ENCODE measurements at regions not wholly inside any gene's neighbourhood (a gene's known extent, or its start where the extent isn't known, plus 50 kb on each side); places are given as distances from the start of the nearest gene placed in this dataset.
A peak's percentile ranks its signal among the peaks of the same experiment; 100 is the strongest.

DNA sequence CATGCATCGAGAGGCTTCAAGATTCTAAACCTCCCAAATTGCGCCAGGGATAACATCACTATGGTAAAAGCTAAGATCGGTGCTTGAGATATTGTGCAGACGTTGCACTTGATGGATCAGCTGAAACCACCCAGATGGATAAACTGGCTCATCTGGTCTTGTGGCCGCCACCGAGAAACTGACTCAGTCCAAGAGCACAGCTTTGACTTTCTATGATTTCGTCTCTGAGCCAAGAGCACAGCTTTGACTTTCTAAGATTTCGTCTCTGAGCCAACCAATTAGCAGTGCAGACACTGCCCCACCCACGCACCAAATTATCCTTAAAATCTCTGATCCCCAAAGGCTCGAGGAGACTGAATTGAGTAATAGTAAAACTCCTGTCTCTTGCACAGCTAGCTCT lies 687.2 kb downstream of the FAM133A start:
- no peak for DNase-seq (ENCODE audit: low spot score in 2 of 2, unreplicated experiment in 2 of 2)
- no peaks in the 10 kb centered on the region for H3K27me3 Mint-ChIP-seq (ENCODE audit: low read depth)
- H3K36me3 Mint-ChIP-seq, result no peaks in the 10 kb centered on the region
- H3K4me1 Mint-ChIP-seq, result no peaks in the 10 kb centered on the region
- TF ChIP-seq, protein P1, sequence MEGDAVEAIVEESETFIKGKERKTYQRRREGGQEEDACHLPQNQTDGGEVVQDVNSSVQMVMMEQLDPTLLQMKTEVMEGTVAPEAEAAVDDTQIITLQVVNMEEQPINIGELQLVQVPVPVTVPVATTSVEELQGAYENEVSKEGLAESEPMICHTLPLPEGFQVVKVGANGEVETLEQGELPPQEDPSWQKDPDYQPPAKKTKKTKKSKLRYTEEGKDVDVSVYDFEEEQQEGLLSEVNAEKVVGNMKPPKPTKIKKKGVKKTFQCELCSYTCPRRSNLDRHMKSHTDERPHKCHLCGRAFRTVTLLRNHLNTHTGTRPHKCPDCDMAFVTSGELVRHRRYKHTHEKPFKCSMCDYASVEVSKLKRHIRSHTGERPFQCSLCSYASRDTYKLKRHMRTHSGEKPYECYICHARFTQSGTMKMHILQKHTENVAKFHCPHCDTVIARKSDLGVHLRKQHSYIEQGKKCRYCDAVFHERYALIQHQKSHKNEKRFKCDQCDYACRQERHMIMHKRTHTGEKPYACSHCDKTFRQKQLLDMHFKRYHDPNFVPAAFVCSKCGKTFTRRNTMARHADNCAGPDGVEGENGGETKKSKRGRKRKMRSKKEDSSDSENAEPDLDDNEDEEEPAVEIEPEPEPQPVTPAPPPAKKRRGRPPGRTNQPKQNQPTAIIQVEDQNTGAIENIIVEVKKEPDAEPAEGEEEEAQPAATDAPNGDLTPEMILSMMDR (IDR thresholded peaks at IDR 0.05; ENCODE audit: unreplicated experiment), result no peak
- H3K27ac Mint-ChIP-seq, result no peak overlapping the region
- H3K4me3 Mint-ChIP-seq, result no peak overlapping the region
- H3K9me3 Mint-ChIP-seq, result peaks cover 22% of the 10 kb centered on the region

DNA sequence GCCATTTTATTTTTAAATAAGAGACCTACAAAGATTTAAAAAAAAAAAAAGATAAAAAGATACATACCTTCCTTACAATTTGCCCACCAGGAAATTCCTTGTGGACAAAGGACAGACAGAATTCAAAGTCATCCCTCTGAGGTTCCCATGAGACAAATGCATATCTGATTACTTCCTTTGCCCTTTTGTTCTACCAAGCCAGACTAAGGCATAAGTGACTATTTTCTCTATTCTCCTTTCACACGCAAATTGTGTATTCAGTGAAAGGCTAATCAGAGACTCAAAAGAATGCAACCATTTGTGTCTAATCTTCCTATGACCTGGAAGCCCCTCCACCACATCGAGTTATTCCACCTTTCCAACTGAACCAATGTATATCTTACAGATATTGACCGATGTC lies 691.7 kb downstream of the FAM133A start:
- Mint-ChIP-seq H3K27ac (no peak overlapping the region), H3K9me3 (peaks cover 19% of the 10 kb centered on the region), H3K4me1 (no peaks in the 10 kb centered on the region)

DNA sequence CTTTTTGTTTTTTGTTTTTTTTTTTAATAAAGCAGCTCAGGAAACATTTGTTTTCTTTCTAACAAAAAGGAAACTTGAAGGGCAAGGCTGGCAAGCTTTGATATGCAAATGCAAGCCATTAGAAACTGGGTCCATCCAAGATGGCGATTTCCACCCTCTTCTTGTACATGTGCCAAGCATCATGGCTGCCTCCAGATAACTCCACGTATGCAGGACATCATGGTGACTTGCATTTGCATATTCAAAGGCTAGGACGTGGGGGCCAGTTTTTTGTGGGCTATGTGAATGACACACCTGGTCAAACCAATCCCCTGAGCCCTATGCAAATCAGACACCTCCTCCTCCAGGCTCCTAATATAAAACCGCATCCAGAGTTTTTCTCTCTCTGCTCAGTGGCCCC lies 692.6 kb downstream of the FAM133A start:
- no peaks in the 10 kb centered on the region for H3K36me3 Mint-ChIP-seq
- no peak for DNase-seq (ENCODE audit: low spot score in 2 of 2, unreplicated experiment in 2 of 2)
- H3K4me3 Mint-ChIP-seq, result no peak overlapping the region
- H3K27ac Mint-ChIP-seq, result no peak overlapping the region
- no peaks in the 10 kb centered on the region for H3K27me3 Mint-ChIP-seq (ENCODE audit: low read depth)
- H3K9me3 Mint-ChIP-seq, result peaks cover 16% of the 10 kb centered on the region
- TF ChIP-seq, protein P1 (IDR thresholded peaks at IDR 0.05; ENCODE audit: unreplicated experiment), result no peak
- no peaks in the 10 kb centered on the region for H3K4me1 Mint-ChIP-seq

More for the DNA sequence above, 691.7 kb downstream of the FAM133A start:
- H3K27me3 Mint-ChIP-seq (ENCODE audit: low read depth), result no peaks in the 10 kb centered on the region
- DNase-seq (ENCODE audit: low spot score in 2 of 2, unreplicated experiment in 2 of 2), result no peak
- no peak overlapping the region for H3K4me3 Mint-ChIP-seq
- H3K36me3 Mint-ChIP-seq, result no peaks in the 10 kb centered on the region
- TF ChIP-seq, protein P1 (IDR thresholded peaks at IDR 0.05; ENCODE audit: unreplicated experiment), result no peak

DNA sequence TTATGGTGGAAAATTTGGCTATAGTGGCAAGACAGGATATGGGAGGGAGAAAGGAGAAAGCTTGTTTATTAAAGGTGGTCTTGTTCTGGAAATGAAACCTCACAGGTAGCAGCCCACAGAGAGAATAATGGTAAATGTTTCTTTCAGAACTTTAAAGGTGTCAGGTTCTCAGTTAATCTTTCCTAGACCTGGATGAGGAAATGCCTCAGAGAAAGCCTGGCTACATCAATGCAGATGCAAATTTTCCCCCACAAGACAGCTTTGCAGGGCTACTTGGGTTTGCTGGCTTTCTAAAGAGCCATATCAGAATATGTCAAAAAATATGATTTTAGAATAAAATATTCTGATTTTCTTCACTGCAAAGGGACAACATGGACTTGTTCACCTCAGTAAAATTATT lies 715.0 kb downstream of the FAM133A start:
- Mint-ChIP-seq H3K4me3 (no peak overlapping the region), H3K36me3 (peaks cover 2% of the 10 kb centered on the region), H3K9me3 (peaks cover 28% of the 10 kb centered on the region), H3K27me3 (ENCODE audit: low read depth) (no peaks in the 10 kb centered on the region), H3K27ac (no peak overlapping the region), H3K4me1 (no peaks in the 10 kb centered on the region)
- DNase-seq (ENCODE audit: low spot score in 2 of 2, unreplicated experiment in 2 of 2), result no peak
- TF ChIP-seq, protein P1 (IDR thresholded peaks at IDR 0.05; ENCODE audit: unreplicated experiment), result no peak

DNA sequence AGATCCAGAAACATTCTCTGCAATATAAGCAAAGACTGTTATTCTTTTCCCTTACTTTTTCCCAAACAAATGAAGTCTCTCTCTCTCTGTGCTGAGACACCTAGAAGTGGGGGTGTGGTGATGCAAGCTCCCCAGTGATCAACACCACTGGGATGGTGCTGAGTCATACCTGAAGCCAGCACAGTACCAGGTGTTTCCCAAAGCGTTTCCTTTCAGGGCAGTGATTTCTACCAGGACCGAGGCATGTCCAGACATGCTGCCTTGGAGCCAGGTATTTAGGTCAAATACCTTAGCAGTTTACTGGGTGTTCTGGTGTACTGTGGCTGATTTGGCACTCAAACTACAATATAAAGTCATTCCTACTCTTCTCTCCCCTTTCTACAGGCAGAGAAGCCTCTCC lies 726.5 kb downstream of the FAM133A start:
- Mint-ChIP-seq H3K36me3 (peaks cover 18% of the 10 kb centered on the region), H3K4me3 (no peak overlapping the region), H3K27ac (peak overlapping the region; percentile 23), H3K9me3 (peaks cover 35% of the 10 kb centered on the region), H3K27me3 (ENCODE audit: low read depth) (no peaks in the 10 kb centered on the region), H3K4me1 (peaks cover 3% of the 10 kb centered on the region)
- TF ChIP-seq, protein P1 (IDR thresholded peaks at IDR 0.05; ENCODE audit: unreplicated experiment), result no peak
- no peak for DNase-seq (ENCODE audit: low spot score in 2 of 2, unreplicated experiment in 2 of 2)

DNA sequence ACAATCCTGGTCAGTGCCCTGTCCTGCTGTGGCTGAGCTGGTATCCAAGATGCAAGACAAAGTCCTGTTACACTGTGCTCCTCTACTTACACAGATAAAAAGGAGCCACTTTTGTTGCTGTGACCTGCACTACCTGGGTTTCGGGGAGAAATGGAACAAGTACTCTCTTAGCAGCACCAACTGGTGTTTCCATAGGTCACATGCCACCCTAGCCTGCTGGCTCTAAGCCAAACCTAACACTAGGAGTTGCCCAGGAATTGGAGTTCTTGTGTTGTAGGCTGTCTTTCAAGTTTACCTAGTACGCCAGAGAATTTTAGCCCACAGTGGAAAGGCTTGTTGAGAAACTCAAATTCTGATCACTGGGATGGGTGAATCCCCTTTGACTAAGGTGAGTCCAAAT lies 727.4 kb downstream of the FAM133A start:
- TF ChIP-seq, protein P1 (IDR thresholded peaks at IDR 0.05; ENCODE audit: unreplicated experiment), result no peak
- H3K9me3 Mint-ChIP-seq, result peaks cover 38% of the 10 kb centered on the region
- peaks cover 18% of the 10 kb centered on the region for H3K36me3 Mint-ChIP-seq
- no peaks in the 10 kb centered on the region for H3K27me3 Mint-ChIP-seq (ENCODE audit: low read depth)
- H3K27ac Mint-ChIP-seq, result no peak overlapping the region
- H3K4me1 Mint-ChIP-seq, result peaks cover 3% of the 10 kb centered on the region
- no peak overlapping the region for H3K4me3 Mint-ChIP-seq
- DNase-seq (ENCODE audit: low spot score in 2 of 2, unreplicated experiment in 2 of 2), result no peak

Data from mesothelial cell of epicardium (in vitro differentiated cells).